Cardiac muscle cell (in vitro differentiated cells and primary cell): ENCODE measurements at regions not wholly inside any gene's neighbourhood (a gene's known extent, or its start where the extent isn't known, plus 50 kb on each side); places are given as distances from the start of the nearest gene placed in this dataset.

ENCODE experiments used
- DNase-seq, 2 donors: peaks; one replicate each; pipeline versions ENCODE4 v3.0.0 to v3.0.0-alpha.2; 2010 to 2017; ENCODE audit warnings: low read depth in 1 of 2, low spot score in 1 of 2
- H3K27ac ChIP-seq: fragments of 200-600 bp; sonication (generic); 2 replicates; pipeline ENCODE4 v1.5.1; 2016
- H3K27me3 ChIP-seq: fragments of 200-600 bp; sonication (generic); 2 replicates; pipeline ENCODE4 v1.6.0; 2016; ENCODE audit warnings: control low read depth
- H3K36me3 ChIP-seq: fragments of 200-600 bp; sonication (generic); 2 replicates; pipeline ENCODE4 v1.5.1; 2016; ENCODE audit warnings: control low read depth
- H3K4me1 ChIP-seq: fragments of 200-600 bp; sonication (generic); 2 replicates; pipeline ENCODE4 v1.8.1; 2017; ENCODE audit warnings: low read depth, mild to moderate bottlenecking, mixed run types
- H3K4me3 ChIP-seq: fragments of 200-600 bp; sonication (generic); 2 replicates; pipeline ENCODE4 v1.5.1; 2016; ENCODE audit warnings: mild to moderate bottlenecking
- H3K9me3 ChIP-seq: fragments of 200-600 bp; sonication (generic); 2 replicates; pipeline ENCODE4 v1.5.1; 2017; ENCODE audit warnings: low read depth, mild to moderate bottlenecking, control low read depth
- CTCF ChIP-seq: IDR thresholded peaks from 2 replicates; pipeline ENCODE4 v1.5.1; 2012; ENCODE audit warnings: low read depth, mild to moderate bottlenecking, low read length

GRCh38 chr2:189231719-189232323, 52.3 kb upstream of the COL5A2 start:
- Histone ChIP-seq H3K9me3 (no peaks in the 10 kb centered on the region), H3K4me1 (no peaks in the 10 kb centered on the region), H3K36me3 (no peaks in the 10 kb centered on the region), H3K27me3 (no peaks in the 10 kb centered on the region), H3K27ac (no peak overlapping the region), H3K4me3 (no peak overlapping the region)
- no peak for DNase-seq
- TF ChIP-seq CTCF, result no peak

- H3K27ac ChIP-seq, result no peak overlapping the region
- no peak for DNase-seq
- H3K9me3 ChIP-seq, result no peaks in the 10 kb centered on the region
- H3K27me3 ChIP-seq, result no peaks in the 10 kb centered on the region
- TF ChIP-seq CTCF, result no peak
- no peak overlapping the region for H3K4me3 ChIP-seq
- no peaks in the 10 kb centered on the region for H3K36me3 ChIP-seq
- H3K4me1 ChIP-seq, result no peaks in the 10 kb centered on the region
These were observed 53.3 kb upstream of the COL5A2 start for GRCh38 chr2:189232759-189233406.

- Histone ChIP-seq H3K36me3 (no peaks in the 10 kb centered on the region), H3K27ac (no peak overlapping the region), H3K4me1 (no peaks in the 10 kb centered on the region), H3K4me3 (no peak overlapping the region), H3K27me3 (no peaks in the 10 kb centered on the region), H3K9me3 (no peaks in the 10 kb centered on the region)
- TF ChIP-seq CTCF, result no peak
- DNase-seq, result peak in 1 of 2 donors; percentile 22
These were observed 54.0 kb upstream of the COL5A2 start for GRCh38 chr2:189233527-189233926.

- H3K27ac ChIP-seq, result no peak overlapping the region
- DNase-seq, result peak in 1 of 2 donors; percentile 14
- no peaks in the 10 kb centered on the region for H3K4me1 ChIP-seq
- no peak for TF ChIP-seq CTCF
- H3K27me3 ChIP-seq, result no peaks in the 10 kb centered on the region
- H3K4me3 ChIP-seq, result no peak overlapping the region
- no peaks in the 10 kb centered on the region for H3K36me3 ChIP-seq
- no peaks in the 10 kb centered on the region for H3K9me3 ChIP-seq
These were observed 55.4 kb upstream of the COL5A2 start for GRCh38 chr2:189234991-189235390.

- TF ChIP-seq CTCF, result no peak
- H3K4me3 ChIP-seq, result no peak overlapping the region
- H3K9me3 ChIP-seq, result no peaks in the 10 kb centered on the region
- H3K27me3 ChIP-seq, result no peaks in the 10 kb centered on the region
- DNase-seq, result no peak
- H3K36me3 ChIP-seq, result no peaks in the 10 kb centered on the region
- no peaks in the 10 kb centered on the region for H3K4me1 ChIP-seq
- no peak overlapping the region for H3K27ac ChIP-seq
These were observed 56.5 kb upstream of the COL5A2 start for GRCh38 chr2:189236066-189236465.
